ENCODE measurements at regions not wholly inside any gene's neighbourhood (a gene's known extent, or its start where the extent isn't known, plus 50 kb on each side); places are given as distances from the start of the nearest gene placed in this dataset.
"Not testable (repeated sequence)": the region's sequence is repeated elsewhere in the genome, so short reads cannot be mapped to it uniquely, and the experiment has no call there.

GRCh38 chr12:131192951-131193350 lies 239.2 kb downstream of the ADGRD1 start:
- no peak for DNase-seq (ENCODE audit: low spot score)
- in situ Hi-C loops (cut with MboI; ENCODE audit: low sequenced_read_pairs, unreplicated experiment) = no loop called here
- no peak for TF ChIP-seq CTCF (IDR thresholded peaks at IDR 0.05; ENCODE audit: borderline replicate concordance, control extremely low read depth, extremely low read depth, insufficient read depth, missing control alignments)

- no peak for TF ChIP-seq CTCF (IDR thresholded peaks at IDR 0.05; ENCODE audit: borderline replicate concordance, control extremely low read depth, extremely low read depth, insufficient read depth, missing control alignments)
- DNase-seq (ENCODE audit: low spot score) = no peak
- in situ Hi-C loops (cut with MboI; ENCODE audit: low sequenced_read_pairs, unreplicated experiment) = no loop called here
Measured at GRCh38 chr12:131194166-131194565, 240.5 kb downstream of the ADGRD1 start.

- TF ChIP-seq CTCF (IDR thresholded peaks at IDR 0.05; ENCODE audit: borderline replicate concordance, control extremely low read depth, extremely low read depth, insufficient read depth, missing control alignments) = no peak
- no peak for DNase-seq (ENCODE audit: low spot score)
- in situ Hi-C loops (cut with MboI; ENCODE audit: low sequenced_read_pairs, unreplicated experiment) = no loop called here
Measured at GRCh38 chr12:131195796-131196195, 242.1 kb downstream of the ADGRD1 start.

GRCh38 chr12:131196220-131196619 lies 242.5 kb downstream of the ADGRD1 start:
- TF ChIP-seq CTCF (IDR thresholded peaks at IDR 0.05; ENCODE audit: borderline replicate concordance, control extremely low read depth, extremely low read depth, insufficient read depth, missing control alignments) = no peak
- in situ Hi-C loops (cut with MboI; ENCODE audit: low sequenced_read_pairs, unreplicated experiment) = no loop called here
- DNase-seq (ENCODE audit: low spot score) = no peak

- TF ChIP-seq CTCF (IDR thresholded peaks at IDR 0.05; ENCODE audit: borderline replicate concordance, control extremely low read depth, extremely low read depth, insufficient read depth, missing control alignments) = no peak
- in situ Hi-C loops (cut with MboI; ENCODE audit: low sequenced_read_pairs, unreplicated experiment) = no loop called here
- DNase-seq (ENCODE audit: low spot score) = no peak
Measured at GRCh38 chr12:131197490-131197889, 243.8 kb downstream of the ADGRD1 start.

DNA sequence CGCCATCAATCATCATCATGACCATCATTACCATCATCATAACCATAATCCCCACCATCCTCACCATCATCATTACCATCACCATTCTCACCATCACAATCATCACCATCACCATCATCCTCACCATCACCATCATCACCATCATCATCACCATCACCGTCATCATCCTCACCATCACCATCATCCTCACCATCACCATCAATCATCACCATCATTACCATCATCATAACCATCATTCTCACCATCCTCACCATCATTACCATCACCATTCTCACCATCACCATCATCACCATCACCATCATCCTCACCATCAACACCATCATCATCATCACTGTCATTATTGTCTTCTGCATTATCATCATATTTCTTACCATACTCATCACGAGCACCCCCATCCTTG lies 245.5 kb downstream of the ADGRD1 start:
- TF ChIP-seq CTCF (IDR thresholded peaks at IDR 0.05; ENCODE audit: borderline replicate concordance, control extremely low read depth, extremely low read depth, insufficient read depth, missing control alignments) = no peak
- in situ Hi-C loops (cut with MboI; ENCODE audit: low sequenced_read_pairs, unreplicated experiment) = no loop called here
- no peak for DNase-seq (ENCODE audit: low spot score)

DNA sequence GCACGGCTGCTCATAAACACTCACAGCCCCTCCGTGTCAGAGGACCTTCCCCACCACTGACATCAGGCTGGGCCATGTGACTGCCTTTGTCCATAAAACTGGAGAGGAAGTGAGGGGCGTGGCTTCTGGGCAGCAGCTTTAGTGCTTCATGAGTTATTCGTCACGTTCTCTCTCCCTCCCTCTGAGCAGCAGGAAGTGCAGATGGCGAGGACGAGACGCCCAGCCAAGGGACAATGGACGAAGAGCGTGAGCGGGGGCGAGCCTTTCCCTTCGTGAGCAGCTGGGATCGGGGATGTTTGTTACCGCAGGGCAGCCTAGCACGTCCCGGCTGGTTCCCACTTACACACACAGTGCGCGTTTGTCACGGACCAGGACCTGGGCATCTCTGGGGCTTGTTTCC lies 248.2 kb downstream of the ADGRD1 start:
- in situ Hi-C loops (cut with MboI; ENCODE audit: low sequenced_read_pairs, unreplicated experiment); DNase-seq (ENCODE audit: low spot score): not testable (repeated sequence)

All from GM13976 (cell line).